ENCODE measurements at regions not wholly inside any gene's neighbourhood (a gene's known extent, or its start where the extent isn't known, plus 50 kb on each side); places are given as distances from the start of the nearest gene placed in this dataset.

GRCh38 chr10:55013318-55013717 is 212.3 kb upstream of the PCDH15 start:
- Histone ChIP-seq H3K27me3 (no peaks in the 10 kb centered on the region), H3K9me3 (no peaks in the 10 kb centered on the region), H3K27ac (no peak overlapping the region), H3K4me1 (no peaks in the 10 kb centered on the region), H3K4me3 (no peak overlapping the region), H3K36me3 (no peaks in the 10 kb centered on the region)
- intact Hi-C loops (cut with DNase I): no loop called here
- DNase-seq: no peak
- TF ChIP-seq POLR2A (IDR thresholded peaks at IDR 0.05) (no peak), CTCF (IDR thresholded peaks at IDR 0.05) (no peak), EP300 (IDR thresholded peaks at IDR 0.05) (no peak), POLR2AphosphoS5 (IDR thresholded peaks at IDR 0.05) (no peak)

GRCh38 chr10:55002420-55002819 is 201.4 kb upstream of the PCDH15 start:
- intact Hi-C loops (cut with DNase I): no loop called here
- no peak for DNase-seq
- Histone ChIP-seq H3K27ac (no peak overlapping the region), H3K9me3 (no peaks in the 10 kb centered on the region), H3K4me1 (no peaks in the 10 kb centered on the region), H3K36me3 (no peaks in the 10 kb centered on the region), H3K4me3 (no peak overlapping the region), H3K27me3 (no peaks in the 10 kb centered on the region)
- TF ChIP-seq CTCF (IDR thresholded peaks at IDR 0.05): no peak
- TF ChIP-seq POLR2A (IDR thresholded peaks at IDR 0.05): no peak
- no peak for TF ChIP-seq POLR2AphosphoS5 (IDR thresholded peaks at IDR 0.05)
- no peak for TF ChIP-seq EP300 (IDR thresholded peaks at IDR 0.05)

- Histone ChIP-seq H3K4me1 (no peaks in the 10 kb centered on the region), H3K9me3 (no peaks in the 10 kb centered on the region), H3K27me3 (no peaks in the 10 kb centered on the region), H3K36me3 (no peaks in the 10 kb centered on the region), H3K4me3 (no peak overlapping the region), H3K27ac (no peak overlapping the region)
- no peak for DNase-seq
- TF ChIP-seq POLR2AphosphoS5 (IDR thresholded peaks at IDR 0.05): no peak
- no peak for TF ChIP-seq EP300 (IDR thresholded peaks at IDR 0.05)
- TF ChIP-seq CTCF (IDR thresholded peaks at IDR 0.05): no peak
- TF ChIP-seq POLR2A (IDR thresholded peaks at IDR 0.05): no peak
- WGBS, 2 donors: 38 to 73% methylated on average over 1 of the region's 1 CpG
- intact Hi-C loops (cut with DNase I): no loop called here
Observed at GRCh38 chr10:55001422-55001821, 200.4 kb upstream of the PCDH15 start.

GRCh38 chr10:54993148-54993547 is 192.1 kb upstream of the PCDH15 start:
- Histone ChIP-seq H3K27me3 (no peaks in the 10 kb centered on the region), H3K4me3 (no peak overlapping the region), H3K4me1 (no peaks in the 10 kb centered on the region), H3K27ac (no peak overlapping the region), H3K9me3 (no peaks in the 10 kb centered on the region), H3K36me3 (no peaks in the 10 kb centered on the region)
- intact Hi-C loops (cut with DNase I): no loop called here
- TF ChIP-seq EP300 (IDR thresholded peaks at IDR 0.05) (no peak), POLR2A (IDR thresholded peaks at IDR 0.05) (no peak), CTCF (IDR thresholded peaks at IDR 0.05) (no peak), POLR2AphosphoS5 (IDR thresholded peaks at IDR 0.05) (no peak)
- DNase-seq: no peak
- 74 to 77% methylated on average over 2 of the region's 2 CpGs for WGBS, 2 donors

GRCh38 chr10:54985732-54986131 is 184.7 kb upstream of the PCDH15 start:
- TF ChIP-seq EP300 (IDR thresholded peaks at IDR 0.05): no peak
- TF ChIP-seq POLR2AphosphoS5 (IDR thresholded peaks at IDR 0.05): no peak
- TF ChIP-seq POLR2A (IDR thresholded peaks at IDR 0.05): no peak
- no peak for TF ChIP-seq CTCF (IDR thresholded peaks at IDR 0.05)
- intact Hi-C loops (cut with DNase I): no loop called here

More at GRCh38 chr10:54985732-54986131, 184.7 kb upstream of the PCDH15 start:
- Histone ChIP-seq H3K27ac (no peak overlapping the region), H3K4me1 (no peaks in the 10 kb centered on the region), H3K27me3 (no peaks in the 10 kb centered on the region), H3K4me3 (no peak overlapping the region), H3K36me3 (no peaks in the 10 kb centered on the region), H3K9me3 (no peaks in the 10 kb centered on the region)
- WGBS, 2 donors: 7 to 18% methylated on average over 1 of the region's 1 CpG
- DNase-seq: no peak

Data from sigmoid colon (tissue), 6 donors.